ENCODE measurements at regions not wholly inside any gene's neighbourhood (a gene's known extent, or its start where the extent isn't known, plus 50 kb on each side); places are given as distances from the start of the nearest gene placed in this dataset.

DNA sequence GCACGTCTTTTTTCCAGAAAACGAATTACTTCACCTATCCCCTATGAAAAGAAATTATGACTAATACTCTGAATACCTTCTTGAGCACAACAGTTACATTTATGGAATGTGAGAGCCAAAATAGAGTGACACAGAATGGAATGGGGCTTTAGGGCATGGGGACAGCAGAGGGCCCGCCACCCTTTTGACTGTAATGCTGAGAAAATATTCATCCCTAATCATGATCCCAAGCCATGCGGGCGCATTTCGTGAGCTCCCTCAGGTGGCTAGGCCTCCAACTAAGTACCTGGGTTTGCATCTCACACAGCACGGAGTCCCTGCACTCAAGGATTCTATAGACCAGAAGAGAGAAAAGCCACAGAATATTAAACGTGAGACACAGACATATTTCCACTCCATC, 212.6 kb downstream of the SOD2 start (continued):
- TF ChIP-seq, protein P1, sequence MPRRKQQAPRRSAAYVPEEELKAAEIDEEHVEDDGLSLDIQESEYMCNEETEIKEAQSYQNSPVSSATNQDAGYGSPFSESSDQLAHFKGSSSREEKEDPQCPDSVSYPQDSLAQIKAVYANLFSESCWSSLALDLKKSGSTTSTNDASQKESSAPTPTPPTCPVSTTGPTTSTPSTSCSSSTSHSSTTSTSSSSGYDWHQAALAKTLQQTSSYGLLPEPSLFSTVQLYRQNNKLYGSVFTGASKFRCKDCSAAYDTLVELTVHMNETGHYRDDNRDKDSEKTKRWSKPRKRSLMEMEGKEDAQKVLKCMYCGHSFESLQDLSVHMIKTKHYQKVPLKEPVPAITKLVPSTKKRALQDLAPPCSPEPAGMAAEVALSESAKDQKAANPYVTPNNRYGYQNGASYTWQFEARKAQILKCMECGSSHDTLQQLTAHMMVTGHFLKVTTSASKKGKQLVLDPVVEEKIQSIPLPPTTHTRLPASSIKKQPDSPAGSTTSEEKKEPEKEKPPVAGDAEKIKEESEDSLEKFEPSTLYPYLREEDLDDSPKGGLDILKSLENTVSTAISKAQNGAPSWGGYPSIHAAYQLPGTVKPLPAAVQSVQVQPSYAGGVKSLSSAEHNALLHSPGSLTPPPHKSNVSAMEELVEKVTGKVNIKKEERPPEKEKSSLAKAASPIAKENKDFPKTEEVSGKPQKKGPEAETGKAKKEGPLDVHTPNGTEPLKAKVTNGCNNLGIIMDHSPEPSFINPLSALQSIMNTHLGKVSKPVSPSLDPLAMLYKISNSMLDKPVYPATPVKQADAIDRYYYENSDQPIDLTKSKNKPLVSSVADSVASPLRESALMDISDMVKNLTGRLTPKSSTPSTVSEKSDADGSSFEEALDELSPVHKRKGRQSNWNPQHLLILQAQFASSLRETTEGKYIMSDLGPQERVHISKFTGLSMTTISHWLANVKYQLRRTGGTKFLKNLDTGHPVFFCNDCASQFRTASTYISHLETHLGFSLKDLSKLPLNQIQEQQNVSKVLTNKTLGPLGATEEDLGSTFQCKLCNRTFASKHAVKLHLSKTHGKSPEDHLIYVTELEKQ (CRISPR knock-in tag; IDR thresholded peaks at IDR 0.05) = no peak
- TF ChIP-seq, protein P2, sequence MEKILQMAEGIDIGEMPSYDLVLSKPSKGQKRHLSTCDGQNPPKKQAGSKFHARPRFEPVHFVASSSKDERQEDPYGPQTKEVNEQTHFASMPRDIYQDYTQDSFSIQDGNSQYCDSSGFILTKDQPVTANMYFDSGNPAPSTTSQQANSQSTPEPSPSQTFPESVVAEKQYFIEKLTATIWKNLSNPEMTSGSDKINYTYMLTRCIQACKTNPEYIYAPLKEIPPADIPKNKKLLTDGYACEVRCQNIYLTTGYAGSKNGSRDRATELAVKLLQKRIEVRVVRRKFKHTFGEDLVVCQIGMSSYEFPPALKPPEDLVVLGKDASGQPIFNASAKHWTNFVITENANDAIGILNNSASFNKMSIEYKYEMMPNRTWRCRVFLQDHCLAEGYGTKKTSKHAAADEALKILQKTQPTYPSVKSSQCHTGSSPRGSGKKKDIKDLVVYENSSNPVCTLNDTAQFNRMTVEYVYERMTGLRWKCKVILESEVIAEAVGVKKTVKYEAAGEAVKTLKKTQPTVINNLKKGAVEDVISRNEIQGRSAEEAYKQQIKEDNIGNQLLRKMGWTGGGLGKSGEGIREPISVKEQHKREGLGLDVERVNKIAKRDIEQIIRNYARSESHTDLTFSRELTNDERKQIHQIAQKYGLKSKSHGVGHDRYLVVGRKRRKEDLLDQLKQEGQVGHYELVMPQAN (IDR thresholded peaks at IDR 0.05; ENCODE audit: borderline replicate concordance) = no peak
- no peak for TF ChIP-seq PCBP1 (IDR thresholded peaks at IDR 0.05; ENCODE audit: low read depth, low read length, poor library complexity, severe bottlenecking)

DNA sequence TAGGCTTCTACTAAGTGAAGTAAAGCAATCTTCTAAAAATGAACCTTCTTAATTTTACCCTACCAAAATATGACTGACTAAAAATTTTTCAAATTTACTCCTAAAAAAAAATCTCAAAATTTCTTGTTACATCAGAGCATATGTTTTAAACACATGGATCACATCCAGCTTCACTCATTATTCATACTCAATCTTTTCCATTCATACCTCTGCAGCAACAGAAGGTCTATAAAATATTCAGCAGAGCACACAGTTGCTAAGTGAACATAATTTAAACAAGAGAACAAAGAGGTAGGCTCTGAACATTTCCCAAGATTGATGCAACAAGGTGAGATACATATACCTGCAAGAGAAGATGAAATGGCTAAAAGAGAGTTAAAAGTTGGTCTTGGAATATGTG, 213.9 kb downstream of the SOD2 start:
- no peak overlapping the region for H3K27ac ChIP-seq (ENCODE audit: extremely low read depth, low read depth, low read length)
- FAIRE-seq = peak; percentile 55
- peaks cover 0 to 9% of the 10 kb centered on the region in 2 experiments; a peak in 2 of 5 replicates for H3K27me3 ChIP-seq (ENCODE audit: control insufficient read depth in 2 of 2, insufficient read depth in 2 of 2, low read length in 2 of 2)
- in situ Hi-C loops (cut with MboI) = no loop called here
- no peak for DNase-seq (ENCODE audit: extremely low read depth in 1 of 4, low spot score in 3 of 4)
- no peaks in the 10 kb centered on the region for H3K36me3 ChIP-seq (ENCODE audit: control insufficient read depth, insufficient read depth, low read length)
- H3K4me1 ChIP-seq (replicated peaks in 1 of 2; ENCODE audit: control insufficient read depth in 2 of 2, insufficient read depth in 2 of 2, low read length in 2 of 2) = no peaks in the 10 kb centered on the region
- no peak overlapping the region for H2AFZ ChIP-seq (ENCODE audit: low read depth, low read length)
- no TSS peak for BruUV-seq (replicated peaks)
- no peaks in the 10 kb centered on the region for H3K9me1 ChIP-seq (ENCODE audit: control insufficient read depth, insufficient read depth, low read length)
- intact Hi-C loops (cut with micrococcal nuclease) = no loop called here
- CTCF ChIA-PET (ENCODE audit: low intra/inter-chr PET ratio) = no interaction called here
- no peak overlapping the region for H3K9ac ChIP-seq (ENCODE audit: insufficient read depth in 1 of 2, low read depth in 2 of 2, low read length in 2 of 2)
- no peaks in the 10 kb centered on the region for H3K79me2 ChIP-seq (ENCODE audit: control insufficient read depth, insufficient read depth, low read length)
- H4K20me1 ChIP-seq (replicated peaks; ENCODE audit: control insufficient read depth, insufficient read depth, low read length) = no peaks in the 10 kb centered on the region
- no peak overlapping the region for H3K4me3 ChIP-seq
- POLR2A ChIA-PET = interaction anchor here (0.5 to 0.7 kb wide), 2 partner anchors 12 to 372 kb away, joined by 3 to 5 read pairs; no protein-coding TSS in a partner anchor
- no peak for ATAC-seq
- H3K4me2 ChIP-seq (ENCODE audit: insufficient read depth, low read length) = no peak overlapping the region
- no peaks in the 10 kb centered on the region for H3K9me3 ChIP-seq (replicated peaks; ENCODE audit: control insufficient read depth, insufficient read depth, low read depth, low read length)
- TF ChIP-seq ZNF583 (CRISPR knock-in tag; IDR thresholded peaks at IDR 0.05) (no peak), ZNF589 (CRISPR knock-in tag; IDR thresholded peaks at IDR 0.05; ENCODE audit: low read depth) (no peak), ZNF584 (CRISPR knock-in tag; IDR thresholded peaks at IDR 0.05; ENCODE audit: low read depth) (no peak), NFE2L1 (tag; IDR thresholded peaks at IDR 0.05; ENCODE audit: borderline replicate concordance, low read depth) (no peak), OTX1 (CRISPR knock-in tag; IDR thresholded peaks at IDR 0.05) (no peak)
- TF ChIP-seq, protein P3, sequence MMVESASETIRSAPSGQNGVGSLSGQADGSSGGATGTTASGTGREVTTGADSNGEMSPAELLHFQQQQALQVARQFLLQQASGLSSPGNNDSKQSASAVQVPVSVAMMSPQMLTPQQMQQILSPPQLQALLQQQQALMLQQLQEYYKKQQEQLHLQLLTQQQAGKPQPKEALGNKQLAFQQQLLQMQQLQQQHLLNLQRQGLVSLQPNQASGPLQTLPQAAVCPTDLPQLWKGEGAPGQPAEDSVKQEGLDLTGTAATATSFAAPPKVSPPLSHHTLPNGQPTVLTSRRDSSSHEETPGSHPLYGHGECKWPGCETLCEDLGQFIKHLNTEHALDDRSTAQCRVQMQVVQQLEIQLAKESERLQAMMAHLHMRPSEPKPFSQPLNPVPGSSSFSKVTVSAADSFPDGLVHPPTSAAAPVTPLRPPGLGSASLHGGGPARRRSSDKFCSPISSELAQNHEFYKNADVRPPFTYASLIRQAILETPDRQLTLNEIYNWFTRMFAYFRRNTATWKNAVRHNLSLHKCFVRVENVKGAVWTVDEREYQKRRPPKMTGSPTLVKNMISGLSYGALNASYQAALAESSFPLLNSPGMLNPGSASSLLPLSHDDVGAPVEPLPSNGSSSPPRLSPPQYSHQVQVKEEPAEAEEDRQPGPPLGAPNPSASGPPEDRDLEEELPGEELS (CRISPR knock-in tag; IDR thresholded peaks at IDR 0.05; ENCODE audit: borderline replicate concordance) = no peak

Measured in K562 (cell line).